ENCODE measurements at regions not wholly inside any gene's neighbourhood (a gene's known extent, or its start where the extent isn't known, plus 50 kb on each side); places are given as distances from the start of the nearest gene placed in this dataset.
"Not testable (repeated sequence)": the region's sequence is repeated elsewhere in the genome, so short reads cannot be mapped to it uniquely, and the experiment has no call there.

GRCh38 chr14:83153081-83153480, 1619.4 kb upstream of the SEL1L start:
- DNase-seq, result no peak

- DNase-seq, result no peak
Measured at GRCh38 chr14:83162361-83162929, 1628.8 kb upstream of the SEL1L start.

GRCh38 chr14:83163016-83163415, 1629.4 kb upstream of the SEL1L start:
- DNase-seq, result no peak

GRCh38 chr14:83164016-83164415, 1630.4 kb upstream of the SEL1L start:
- DNase-seq, result no peak

GRCh38 chr14:83164591-83164990, 1630.9 kb upstream of the SEL1L start:
- no peak for DNase-seq

- DNase-seq, result no peak
Measured at GRCh38 chr14:83170165-83170564, 1636.5 kb upstream of the SEL1L start.

GRCh38 chr14:83171761-83172160, 1638.1 kb upstream of the SEL1L start:
- DNase-seq, result no peak

- no peak for DNase-seq
Measured at GRCh38 chr14:83172363-83172762, 1638.7 kb upstream of the SEL1L start.

- DNase-seq, result no peak
Measured at GRCh38 chr14:83173687-83174086, 1640.0 kb upstream of the SEL1L start.

GRCh38 chr14:83184531-83184930, 1650.9 kb upstream of the SEL1L start:
- DNase-seq, result peak; percentile 3

- not testable (repeated sequence) for DNase-seq
Measured at GRCh38 chr14:83188311-83188710, 1654.7 kb upstream of the SEL1L start.

- no peak for DNase-seq
Measured at GRCh38 chr14:83196236-83196635, 1662.6 kb upstream of the SEL1L start.

- DNase-seq, result no peak
Measured at GRCh38 chr14:83197271-83197670, 1663.6 kb upstream of the SEL1L start.

GRCh38 chr14:83207550-83207949, 1673.9 kb upstream of the SEL1L start:
- no peak for DNase-seq

- no peak for DNase-seq
Measured at GRCh38 chr14:83208341-83208740, 1674.7 kb upstream of the SEL1L start.

GRCh38 chr14:83217492-83217891, 1683.8 kb upstream of the SEL1L start:
- no peak for DNase-seq

- no peak for DNase-seq
Measured at GRCh38 chr14:83247924-83248639, 1714.4 kb upstream of the SEL1L start.

- DNase-seq, result no peak
Measured at GRCh38 chr14:83251402-83251801, 1717.7 kb upstream of the SEL1L start.

- no peak for DNase-seq
Measured at GRCh38 chr14:83253870-83254269, 1720.2 kb upstream of the SEL1L start.

GRCh38 chr14:83255015-83255726, 1721.5 kb upstream of the SEL1L start:
- no peak for DNase-seq

GRCh38 chr14:83255727-83256090, 1722.1 kb upstream of the SEL1L start:
- no peak for DNase-seq

GRCh38 chr14:83257466-83258439, 1724.1 kb upstream of the SEL1L start:
- no peak for DNase-seq

GRCh38 chr14:83260751-83261150, 1727.1 kb upstream of the SEL1L start:
- DNase-seq, result no peak
